NT2/D1 (cell line): ENCODE measurements at regions not wholly inside any gene's neighbourhood (a gene's known extent, or its start where the extent isn't known, plus 50 kb on each side); places are given as distances from the start of the nearest gene placed in this dataset.

Experiments
- SUZ12 ChIP-seq: IDR thresholded peaks from 2 replicates; pipeline ENCODE4 v1.6.1; 2011; ENCODE audit not compliant: insufficient read length, insufficient read depth; ENCODE audit errors: extremely low read depth
- ZNF274 ChIP-seq: IDR thresholded peaks from 2 replicates; pipeline ENCODE4 v1.6.1; 2011; ENCODE audit warnings: mild to moderate bottlenecking, low read depth, low read length

- TF ChIP-seq ZNF274 (no peak), SUZ12 (no peak)
Measured at GRCh38 chr18:45335282-45336043, 279.8 kb upstream of the SLC14A2 start.
